Adrenal gland (tissue), 5 donors: ENCODE measurements at regions not wholly inside any gene's neighbourhood (a gene's known extent, or its start where the extent isn't known, plus 50 kb on each side); places are given as distances from the start of the nearest gene placed in this dataset.

Experiments used
- CTCF ChIP-seq, 6 experiments: fragments of 450-650 bp in 4 of 6; fragments of 200-600 bp in 2 of 6; sonication (generic) in 1 of 6; IDR thresholded peaks; 1 replicate in 5 of 6; 2 replicates in 1 of 6; pipeline versions ENCODE4 v1.5.1 to v1.8.0; 2016 to 2021; ENCODE audit warnings: antibody characterized with exemption in 6 of 6, mild to moderate bottlenecking in 2 of 6, moderate library complexity in 1 of 6
- POLR2A ChIP-seq, 2 donors: fragments of 450-650 bp; IDR thresholded peaks; one replicate each; pipeline ENCODE4 v1.6.1; 2017; ENCODE audit warnings: antibody characterized with exemption in 2 of 2, mild to moderate bottlenecking in 2 of 2, moderate library complexity in 1 of 2
- donor health status: DM: no; HTN: no; CAD: no.

GRCh38 chr12:34547276-34547675 lies 525.0 kb downstream of the ALG10 start:
- TF ChIP-seq CTCF (IDR thresholded peaks at IDR 0.05) (no peak), POLR2A (IDR thresholded peaks at IDR 0.05) (no peak)
